Panc1 (cell line): ENCODE measurements at regions not wholly inside any gene's neighbourhood (a gene's known extent, or its start where the extent isn't known, plus 50 kb on each side); places are given as distances from the start of the nearest gene placed in this dataset.

ENCODE experiments used
- ATAC-seq: fragments of 200-7000 bp; cut with Tn5 transposase; 2 replicates; pipeline ENCODE4 v1.9.1; 2020; ENCODE audit warnings: mild to moderate bottlenecking, moderate library complexity
- BruUV-seq: library from RNA; stranded (reverse); fragments of 400-500 nt; replicated peaks from 2 replicates; lab custom pipeline; 2021; lab: Mats Ljungman, UMichigan
- CTCF ChIA-PET: fragments of 300-600 bp; sonication (Branson Sonifier 250); formaldehyde crosslinking; loops from one replicate; lab custom pipeline; 2022; ENCODE audit warnings: antibody characterized with exemption; lab: Charles Lee
- POLR2A ChIA-PET: fragments of 300-600 bp; sonication (Branson Sonifier 250); formaldehyde crosslinking; loops from one replicate; lab custom pipeline; 2022; ENCODE audit warnings: antibody characterized with exemption; lab: Charles Lee
- DNase-seq: peaks from one replicate; pipeline ENCODE4 v3.0.0-alpha.2; 2010; ENCODE audit warnings: low read depth, low spot score
- H3K27ac ChIP-seq: 2 replicates; pipeline ENCODE4 v1.5.1; 2011; ENCODE audit warnings: mild to moderate bottlenecking, low read length, inconsistent platforms
- H3K27me3 ChIP-seq: fragments of 200-500 bp; sonication (Bioruptor generic); 2 replicates; pipeline ENCODE4 v1.6.0; 2014; ENCODE audit warnings: low read length, inconsistent platforms; ENCODE audit not compliant: control insufficient read depth, insufficient read depth
- H3K36me3 ChIP-seq: fragments of 200-500 bp; sonication (Bioruptor generic); 2 replicates; pipeline ENCODE4 v1.5.1; 2014; ENCODE audit warnings: inconsistent platforms, mild to moderate bottlenecking, low read length, moderate library complexity; ENCODE audit not compliant: control insufficient read depth, insufficient read depth
- H3K4me1 ChIP-seq: 2 replicates; pipeline ENCODE4 v1.5.1; 2011; ENCODE audit warnings: inconsistent platforms, mild to moderate bottlenecking, low read length, moderate library complexity; ENCODE audit not compliant: control insufficient read depth, insufficient read depth
- H3K4me3 ChIP-seq, 2 experiments: 2 replicates each; pipeline ENCODE4 v1.5.1; 2011 to 2012; ENCODE audit warnings: low read depth in 2 of 2, low read length in 2 of 2, mild to moderate bottlenecking in 2 of 2, inconsistent platforms in 1 of 2, moderate library complexity in 1 of 2
- H3K9me3 ChIP-seq: fragments of 200-500 bp; sonication (Bioruptor generic); 2 replicates; pipeline ENCODE4 v1.5.1; 2014; ENCODE audit warnings: low read depth, mild to moderate bottlenecking, inconsistent platforms, low read length, moderate library complexity; ENCODE audit not compliant: control insufficient read depth, insufficient read depth
- POLR2AphosphoS5 ChIP-seq: IDR thresholded peaks from 2 replicates; pipeline ENCODE4 v1.6.1; 2012; ENCODE audit warnings: mild to moderate bottlenecking, low read depth, low read length, moderate library complexity
- SIN3A ChIP-seq: IDR thresholded peaks from 2 replicates; pipeline ENCODE4 v1.6.1; 2012; ENCODE audit warnings: low read depth, mild to moderate bottlenecking, low read length, moderate library complexity, borderline replicate concordance; ENCODE audit not compliant: insufficient read depth
- TCF7L2 ChIP-seq: IDR thresholded peaks from 2 replicates; pipeline ENCODE4 v1.6.1; 2011; ENCODE audit warnings: mild to moderate bottlenecking, low read depth, low read length, inconsistent platforms
- in situ Hi-C: cut with HindIII; loops from 2 replicates; pipeline ENCODE4 v1.10.0; 2016; ENCODE audit warnings: low sequenced_read_pairs, low pct_unique_long_range_greater_than_20kb
- intact Hi-C: fragments of 100-400 bp; cut with micrococcal nuclease; formaldehyde crosslinking; loops from one replicate; pipeline ENCODE4 v1.10.0; 2022; ENCODE audit not compliant: unreplicated experiment
- TF ChIP-seq, protein P1 (sequence below), 2 experiments: IDR thresholded peaks; 2 replicates each; pipeline ENCODE4 v1.6.1; 2011 to 2012; ENCODE audit warnings: low read depth in 2 of 2, control low read depth in 1 of 2, low read length in 1 of 2, mild to moderate bottlenecking in 1 of 2, moderate library complexity in 1 of 2; ENCODE audit not compliant: insufficient read depth in 1 of 2
- TF ChIP-seq, protein P2 (sequence below): fragments of 450-650 bp; IDR thresholded peaks from 2 replicates; pipeline ENCODE4 v1.5.1; 2017; ENCODE audit warnings: mild to moderate bottlenecking

DNA sequence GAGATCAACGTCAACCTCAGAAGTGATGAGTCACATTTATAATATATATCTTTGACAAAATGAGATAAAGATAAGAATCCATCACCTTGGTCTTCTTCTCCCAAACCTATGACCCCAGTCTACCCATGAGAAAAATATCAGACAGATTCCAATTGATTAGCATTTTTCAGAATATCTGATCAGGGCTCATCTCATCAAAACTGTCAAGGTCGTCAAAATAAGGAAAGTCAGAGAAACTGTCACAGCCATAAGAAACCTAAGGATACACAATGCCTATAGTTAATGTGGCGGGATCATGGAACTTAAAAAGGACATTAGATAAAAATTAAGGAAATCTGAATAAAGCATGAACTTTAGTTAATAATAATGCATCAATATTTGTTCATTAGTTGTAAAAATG, 374.1 kb downstream of the FAT4 start:
- ChIA-PET POLR2A (no interaction called here), CTCF (no interaction called here)
- Histone ChIP-seq H3K9me3 (no peaks in the 10 kb centered on the region), H3K27me3 (no peaks in the 10 kb centered on the region), H3K36me3 (no peaks in the 10 kb centered on the region), H3K27ac (no peak overlapping the region), H3K4me3 (no peak overlapping the region), H3K4me1 (no peaks in the 10 kb centered on the region)
- in situ Hi-C loops = no loop called here
- no peak for ATAC-seq
- intact Hi-C loops = no loop called here
- TF ChIP-seq TCF7L2 = no peak
- no TSS peak for BruUV-seq
- no peak for DNase-seq

DNA sequence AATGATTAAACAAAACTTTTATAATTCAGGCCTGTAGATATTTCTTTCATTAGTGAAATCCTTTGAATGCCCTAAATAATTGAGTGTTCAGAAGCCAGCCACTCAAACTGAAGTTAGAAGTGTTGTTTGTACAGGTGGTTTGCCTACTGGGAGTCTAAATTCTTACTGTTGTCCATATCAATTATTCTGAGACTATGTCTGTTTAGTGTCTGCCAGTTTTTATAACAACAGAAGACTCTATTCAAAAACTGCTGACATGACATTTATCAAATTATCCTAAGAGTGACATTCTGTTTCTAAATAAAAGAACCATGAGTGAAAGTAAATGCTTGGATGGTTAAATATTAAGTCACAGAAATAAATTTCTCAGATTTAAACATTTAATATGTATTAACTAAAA, 375.1 kb downstream of the FAT4 start:
- ATAC-seq (no peak), DNase-seq (no peak)
- in situ Hi-C loops (no loop called here), intact Hi-C loops (no loop called here)
- Histone ChIP-seq H3K4me3 (no peak overlapping the region), H3K4me1 (no peaks in the 10 kb centered on the region), H3K27me3 (no peaks in the 10 kb centered on the region), H3K27ac (no peak overlapping the region), H3K36me3 (no peaks in the 10 kb centered on the region), H3K9me3 (no peaks in the 10 kb centered on the region)
- no TSS peak for BruUV-seq
- CTCF ChIA-PET = no interaction called here
- TF ChIP-seq, protein P1, sequence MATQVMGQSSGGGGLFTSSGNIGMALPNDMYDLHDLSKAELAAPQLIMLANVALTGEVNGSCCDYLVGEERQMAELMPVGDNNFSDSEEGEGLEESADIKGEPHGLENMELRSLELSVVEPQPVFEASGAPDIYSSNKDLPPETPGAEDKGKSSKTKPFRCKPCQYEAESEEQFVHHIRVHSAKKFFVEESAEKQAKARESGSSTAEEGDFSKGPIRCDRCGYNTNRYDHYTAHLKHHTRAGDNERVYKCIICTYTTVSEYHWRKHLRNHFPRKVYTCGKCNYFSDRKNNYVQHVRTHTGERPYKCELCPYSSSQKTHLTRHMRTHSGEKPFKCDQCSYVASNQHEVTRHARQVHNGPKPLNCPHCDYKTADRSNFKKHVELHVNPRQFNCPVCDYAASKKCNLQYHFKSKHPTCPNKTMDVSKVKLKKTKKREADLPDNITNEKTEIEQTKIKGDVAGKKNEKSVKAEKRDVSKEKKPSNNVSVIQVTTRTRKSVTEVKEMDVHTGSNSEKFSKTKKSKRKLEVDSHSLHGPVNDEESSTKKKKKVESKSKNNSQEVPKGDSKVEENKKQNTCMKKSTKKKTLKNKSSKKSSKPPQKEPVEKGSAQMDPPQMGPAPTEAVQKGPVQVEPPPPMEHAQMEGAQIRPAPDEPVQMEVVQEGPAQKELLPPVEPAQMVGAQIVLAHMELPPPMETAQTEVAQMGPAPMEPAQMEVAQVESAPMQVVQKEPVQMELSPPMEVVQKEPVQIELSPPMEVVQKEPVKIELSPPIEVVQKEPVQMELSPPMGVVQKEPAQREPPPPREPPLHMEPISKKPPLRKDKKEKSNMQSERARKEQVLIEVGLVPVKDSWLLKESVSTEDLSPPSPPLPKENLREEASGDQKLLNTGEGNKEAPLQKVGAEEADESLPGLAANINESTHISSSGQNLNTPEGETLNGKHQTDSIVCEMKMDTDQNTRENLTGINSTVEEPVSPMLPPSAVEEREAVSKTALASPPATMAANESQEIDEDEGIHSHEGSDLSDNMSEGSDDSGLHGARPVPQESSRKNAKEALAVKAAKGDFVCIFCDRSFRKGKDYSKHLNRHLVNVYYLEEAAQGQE (IDR thresholded peaks at IDR 0.05; ENCODE audit: insufficient read depth in 1 of 2, low read depth in 2 of 2, low read length in 1 of 2) = no peak
- TF ChIP-seq TCF7L2 (no peak), POLR2AphosphoS5 (no peak), SIN3A (no peak)
- TF ChIP-seq, protein P2, sequence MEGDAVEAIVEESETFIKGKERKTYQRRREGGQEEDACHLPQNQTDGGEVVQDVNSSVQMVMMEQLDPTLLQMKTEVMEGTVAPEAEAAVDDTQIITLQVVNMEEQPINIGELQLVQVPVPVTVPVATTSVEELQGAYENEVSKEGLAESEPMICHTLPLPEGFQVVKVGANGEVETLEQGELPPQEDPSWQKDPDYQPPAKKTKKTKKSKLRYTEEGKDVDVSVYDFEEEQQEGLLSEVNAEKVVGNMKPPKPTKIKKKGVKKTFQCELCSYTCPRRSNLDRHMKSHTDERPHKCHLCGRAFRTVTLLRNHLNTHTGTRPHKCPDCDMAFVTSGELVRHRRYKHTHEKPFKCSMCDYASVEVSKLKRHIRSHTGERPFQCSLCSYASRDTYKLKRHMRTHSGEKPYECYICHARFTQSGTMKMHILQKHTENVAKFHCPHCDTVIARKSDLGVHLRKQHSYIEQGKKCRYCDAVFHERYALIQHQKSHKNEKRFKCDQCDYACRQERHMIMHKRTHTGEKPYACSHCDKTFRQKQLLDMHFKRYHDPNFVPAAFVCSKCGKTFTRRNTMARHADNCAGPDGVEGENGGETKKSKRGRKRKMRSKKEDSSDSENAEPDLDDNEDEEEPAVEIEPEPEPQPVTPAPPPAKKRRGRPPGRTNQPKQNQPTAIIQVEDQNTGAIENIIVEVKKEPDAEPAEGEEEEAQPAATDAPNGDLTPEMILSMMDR = no peak
- POLR2A ChIA-PET = no interaction called here

DNA sequence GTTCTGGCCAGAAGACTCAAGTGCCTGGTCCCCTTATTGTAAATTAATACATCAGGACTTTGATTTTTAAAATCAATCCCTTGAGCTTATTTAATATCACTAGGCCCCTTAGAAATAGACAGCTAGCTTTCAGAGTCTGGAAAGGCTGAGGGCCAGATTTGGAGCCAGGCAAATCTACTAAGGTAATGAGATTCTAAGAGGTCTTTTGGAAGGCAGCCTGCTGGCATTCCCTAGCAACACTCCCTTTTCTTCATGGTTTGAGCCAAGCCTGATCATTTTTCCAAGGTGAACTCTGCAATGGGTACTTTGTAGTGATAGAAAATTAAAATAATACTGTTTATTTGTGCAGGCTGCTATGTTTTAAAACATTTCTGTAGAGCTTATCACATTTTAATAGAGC, 378.5 kb downstream of the FAT4 start:
- DNase-seq (no peak), ATAC-seq (no peak)
- TF ChIP-seq TCF7L2 (no peak), SIN3A (no peak), POLR2AphosphoS5 (no peak)
- TF ChIP-seq, protein P2 = no peak
- TF ChIP-seq, protein P1 (IDR thresholded peaks at IDR 0.05; ENCODE audit: insufficient read depth in 1 of 2, low read depth in 2 of 2, low read length in 1 of 2) = no peak
- Histone ChIP-seq H3K27me3 (no peaks in the 10 kb centered on the region), H3K9me3 (no peaks in the 10 kb centered on the region; the same call in 1 of the 2 replicates), H3K4me1 (no peaks in the 10 kb centered on the region), H3K36me3 (no peaks in the 10 kb centered on the region), H3K4me3 (no peak overlapping the region), H3K27ac (no peak overlapping the region)
- POLR2A ChIA-PET = interaction anchor here (0.5 kb wide), 1 partner anchor 22 kb away, joined by 5 read pairs; no protein-coding TSS in a partner anchor
- BruUV-seq = no TSS peak
- CTCF ChIA-PET = no interaction called here
- intact Hi-C loops = no loop called here
- in situ Hi-C loops = no loop called here
